D721Med (cell line): ENCODE measurements at regions not wholly inside any gene's neighbourhood (a gene's known extent, or its start where the extent isn't known, plus 50 kb on each side); places are given as distances from the start of the nearest gene placed in this dataset.
A peak's percentile ranks its signal among the peaks of the same experiment; 100 is the strongest.

Source experiments
- DNase-seq: peaks from one replicate; pipeline ENCODE4 v3.0.0; 2011; ENCODE audit warnings: low spot score; ENCODE audit not compliant: insufficient read length
- FAIRE-seq: peaks from 2 replicates; lab custom pipeline; 2011; peaks lifted over from hg19 to GRCh38; lab: Jason Lieb, UNC
- CTCF ChIP-seq: IDR thresholded peaks from 2 replicates; pipeline ENCODE4 v1.5.1; 2012; ENCODE audit warnings: mild to moderate bottlenecking, control low read depth; ENCODE audit not compliant: insufficient read depth; ENCODE audit errors: missing control alignments

- DNase-seq (no peak), FAIRE-seq (no peak)
- no peak for TF ChIP-seq CTCF
Measured at GRCh38 chr17:72049914-72050313, 70.9 kb upstream of the SOX9 start.

DNA sequence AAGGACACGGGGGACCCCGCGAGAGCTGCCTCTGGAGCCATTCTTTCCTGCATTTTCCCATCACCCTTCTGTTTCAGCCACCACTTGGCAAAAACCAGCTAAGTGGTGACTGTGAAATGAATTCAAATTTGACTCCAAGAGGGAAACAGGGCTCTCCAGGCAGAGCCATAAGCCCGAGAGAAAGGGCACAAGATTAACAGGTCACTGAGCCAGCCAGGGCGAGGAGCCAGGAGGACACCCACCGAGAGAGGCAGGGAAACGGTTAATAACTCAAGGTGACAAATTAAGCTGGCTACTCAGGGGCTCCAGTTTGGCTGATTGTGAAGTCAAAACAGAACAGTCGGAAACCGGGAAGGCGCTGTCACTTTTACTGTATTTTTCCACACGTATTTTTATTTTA, 67.8 kb upstream of the SOX9 start:
- DNase-seq (no peak), FAIRE-seq (no peak)
- TF ChIP-seq CTCF = no peak

- no peak for TF ChIP-seq CTCF
- DNase-seq (no peak), FAIRE-seq (no peak)
Measured at GRCh38 chr17:72053449-72053848, 67.4 kb upstream of the SOX9 start.

GRCh38 chr17:72056155-72056554, 64.7 kb upstream of the SOX9 start:
- TF ChIP-seq CTCF = no peak
- no peak for FAIRE-seq
- DNase-seq = no peak

DNA sequence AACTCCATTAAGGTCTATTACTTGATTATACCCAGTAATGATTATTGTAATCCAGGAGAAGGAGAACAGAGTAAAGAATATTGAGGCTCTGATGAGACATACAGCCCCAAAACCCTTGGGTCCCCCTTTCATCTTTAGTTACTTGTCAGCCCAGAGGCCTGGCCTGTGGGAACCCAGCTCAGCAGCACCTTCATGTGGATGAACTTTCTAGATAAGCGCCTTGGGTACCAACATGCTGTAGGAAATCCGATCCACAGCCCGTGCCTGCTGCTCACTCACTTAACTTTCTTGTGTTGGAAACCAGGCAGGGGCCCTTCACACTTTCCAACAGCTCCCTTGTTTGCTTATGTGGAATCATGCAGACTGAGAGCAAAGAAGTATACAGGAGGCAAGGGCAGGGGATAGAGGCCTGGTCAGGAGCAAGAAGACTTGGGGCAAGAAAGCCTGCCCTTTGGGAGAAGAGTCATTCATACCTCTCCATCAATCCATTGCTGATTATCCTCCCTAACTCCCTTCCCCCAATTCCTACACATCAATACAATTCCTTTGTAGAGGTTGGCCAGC, 64.0 kb upstream of the SOX9 start:
- peak; percentile 2 for TF ChIP-seq CTCF

GRCh38 chr17:72060084-72060483, 60.7 kb upstream of the SOX9 start:
- DNase-seq (no peak), FAIRE-seq (no peak)
- no peak for TF ChIP-seq CTCF

More for the DNA sequence above, 64.0 kb upstream of the SOX9 start:
- DNase-seq = no peak
- no peak for FAIRE-seq

- no peak for TF ChIP-seq CTCF
- FAIRE-seq (no peak), DNase-seq (no peak)
Measured at GRCh38 chr17:72063262-72063661, 57.6 kb upstream of the SOX9 start.
